H1 (cell line): ENCODE measurements at regions not wholly inside any gene's neighbourhood (a gene's known extent, or its start where the extent isn't known, plus 50 kb on each side); places are given as distances from the start of the nearest gene placed in this dataset.

Experiments used
- BACH1 ChIP-seq: IDR thresholded peaks from 2 replicates; pipeline ENCODE4 v1.6.1; 2012; ENCODE audit warnings: low read length, improper control_type of control experiment
- CBX5 ChIP-seq: fragments of 300-800, 300-1000 bp; sonication (generic); IDR thresholded peaks from 2 replicates; pipeline ENCODE4 v1.7.1; 2016; ENCODE audit warnings: antibody characterized with exemption, low read length, low read depth
- FOSL1 ChIP-seq: IDR thresholded peaks from 2 replicates; pipeline ENCODE4 v1.6.1; 2011; ENCODE audit warnings: mild to moderate bottlenecking, low read depth, low read length, moderate library complexity; ENCODE audit not compliant: insufficient read depth
- GABPA ChIP-seq: IDR thresholded peaks from 2 replicates; pipeline ENCODE4 v1.6.1; 2011; ENCODE audit warnings: mild to moderate bottlenecking, low read length, moderate library complexity, borderline replicate concordance; ENCODE audit not compliant: insufficient read depth
- TCF12 ChIP-seq: IDR thresholded peaks from 2 replicates; pipeline ENCODE4 v1.6.1; 2011; ENCODE audit warnings: low read depth, mild to moderate bottlenecking, low read length
- TF ChIP-seq, protein P1 (sequence below): fragments of 300-600 bp; sonication (generic); IDR thresholded peaks from 2 replicates; pipeline ENCODE4 v1.7.1; 2012; ENCODE audit warnings: low read length, moderate library complexity, mild to moderate bottlenecking, inconsistent platforms; ENCODE audit not compliant: insufficient replicate concordance

DNA sequence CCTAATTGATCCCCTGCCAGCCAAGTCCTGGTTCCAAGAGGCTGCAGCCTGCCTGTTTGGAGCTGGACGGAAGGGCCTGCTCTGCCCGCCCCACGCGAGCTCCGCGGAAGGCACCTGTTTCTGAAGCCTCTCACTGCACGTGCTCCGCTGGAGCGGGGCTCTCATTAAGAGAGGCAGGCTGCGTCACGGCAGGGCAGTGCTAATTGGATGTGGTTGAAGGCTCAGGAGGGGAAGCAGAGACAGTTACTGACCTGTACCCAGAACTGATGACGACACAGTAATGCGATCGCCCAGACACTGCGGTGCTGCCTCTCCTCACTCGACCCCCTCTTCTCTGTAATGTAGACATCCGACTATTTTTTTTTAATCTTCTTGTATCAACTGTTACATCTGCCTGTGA lies 411.1 kb upstream of the MGMT start (continued):
- TF ChIP-seq, protein P1, sequence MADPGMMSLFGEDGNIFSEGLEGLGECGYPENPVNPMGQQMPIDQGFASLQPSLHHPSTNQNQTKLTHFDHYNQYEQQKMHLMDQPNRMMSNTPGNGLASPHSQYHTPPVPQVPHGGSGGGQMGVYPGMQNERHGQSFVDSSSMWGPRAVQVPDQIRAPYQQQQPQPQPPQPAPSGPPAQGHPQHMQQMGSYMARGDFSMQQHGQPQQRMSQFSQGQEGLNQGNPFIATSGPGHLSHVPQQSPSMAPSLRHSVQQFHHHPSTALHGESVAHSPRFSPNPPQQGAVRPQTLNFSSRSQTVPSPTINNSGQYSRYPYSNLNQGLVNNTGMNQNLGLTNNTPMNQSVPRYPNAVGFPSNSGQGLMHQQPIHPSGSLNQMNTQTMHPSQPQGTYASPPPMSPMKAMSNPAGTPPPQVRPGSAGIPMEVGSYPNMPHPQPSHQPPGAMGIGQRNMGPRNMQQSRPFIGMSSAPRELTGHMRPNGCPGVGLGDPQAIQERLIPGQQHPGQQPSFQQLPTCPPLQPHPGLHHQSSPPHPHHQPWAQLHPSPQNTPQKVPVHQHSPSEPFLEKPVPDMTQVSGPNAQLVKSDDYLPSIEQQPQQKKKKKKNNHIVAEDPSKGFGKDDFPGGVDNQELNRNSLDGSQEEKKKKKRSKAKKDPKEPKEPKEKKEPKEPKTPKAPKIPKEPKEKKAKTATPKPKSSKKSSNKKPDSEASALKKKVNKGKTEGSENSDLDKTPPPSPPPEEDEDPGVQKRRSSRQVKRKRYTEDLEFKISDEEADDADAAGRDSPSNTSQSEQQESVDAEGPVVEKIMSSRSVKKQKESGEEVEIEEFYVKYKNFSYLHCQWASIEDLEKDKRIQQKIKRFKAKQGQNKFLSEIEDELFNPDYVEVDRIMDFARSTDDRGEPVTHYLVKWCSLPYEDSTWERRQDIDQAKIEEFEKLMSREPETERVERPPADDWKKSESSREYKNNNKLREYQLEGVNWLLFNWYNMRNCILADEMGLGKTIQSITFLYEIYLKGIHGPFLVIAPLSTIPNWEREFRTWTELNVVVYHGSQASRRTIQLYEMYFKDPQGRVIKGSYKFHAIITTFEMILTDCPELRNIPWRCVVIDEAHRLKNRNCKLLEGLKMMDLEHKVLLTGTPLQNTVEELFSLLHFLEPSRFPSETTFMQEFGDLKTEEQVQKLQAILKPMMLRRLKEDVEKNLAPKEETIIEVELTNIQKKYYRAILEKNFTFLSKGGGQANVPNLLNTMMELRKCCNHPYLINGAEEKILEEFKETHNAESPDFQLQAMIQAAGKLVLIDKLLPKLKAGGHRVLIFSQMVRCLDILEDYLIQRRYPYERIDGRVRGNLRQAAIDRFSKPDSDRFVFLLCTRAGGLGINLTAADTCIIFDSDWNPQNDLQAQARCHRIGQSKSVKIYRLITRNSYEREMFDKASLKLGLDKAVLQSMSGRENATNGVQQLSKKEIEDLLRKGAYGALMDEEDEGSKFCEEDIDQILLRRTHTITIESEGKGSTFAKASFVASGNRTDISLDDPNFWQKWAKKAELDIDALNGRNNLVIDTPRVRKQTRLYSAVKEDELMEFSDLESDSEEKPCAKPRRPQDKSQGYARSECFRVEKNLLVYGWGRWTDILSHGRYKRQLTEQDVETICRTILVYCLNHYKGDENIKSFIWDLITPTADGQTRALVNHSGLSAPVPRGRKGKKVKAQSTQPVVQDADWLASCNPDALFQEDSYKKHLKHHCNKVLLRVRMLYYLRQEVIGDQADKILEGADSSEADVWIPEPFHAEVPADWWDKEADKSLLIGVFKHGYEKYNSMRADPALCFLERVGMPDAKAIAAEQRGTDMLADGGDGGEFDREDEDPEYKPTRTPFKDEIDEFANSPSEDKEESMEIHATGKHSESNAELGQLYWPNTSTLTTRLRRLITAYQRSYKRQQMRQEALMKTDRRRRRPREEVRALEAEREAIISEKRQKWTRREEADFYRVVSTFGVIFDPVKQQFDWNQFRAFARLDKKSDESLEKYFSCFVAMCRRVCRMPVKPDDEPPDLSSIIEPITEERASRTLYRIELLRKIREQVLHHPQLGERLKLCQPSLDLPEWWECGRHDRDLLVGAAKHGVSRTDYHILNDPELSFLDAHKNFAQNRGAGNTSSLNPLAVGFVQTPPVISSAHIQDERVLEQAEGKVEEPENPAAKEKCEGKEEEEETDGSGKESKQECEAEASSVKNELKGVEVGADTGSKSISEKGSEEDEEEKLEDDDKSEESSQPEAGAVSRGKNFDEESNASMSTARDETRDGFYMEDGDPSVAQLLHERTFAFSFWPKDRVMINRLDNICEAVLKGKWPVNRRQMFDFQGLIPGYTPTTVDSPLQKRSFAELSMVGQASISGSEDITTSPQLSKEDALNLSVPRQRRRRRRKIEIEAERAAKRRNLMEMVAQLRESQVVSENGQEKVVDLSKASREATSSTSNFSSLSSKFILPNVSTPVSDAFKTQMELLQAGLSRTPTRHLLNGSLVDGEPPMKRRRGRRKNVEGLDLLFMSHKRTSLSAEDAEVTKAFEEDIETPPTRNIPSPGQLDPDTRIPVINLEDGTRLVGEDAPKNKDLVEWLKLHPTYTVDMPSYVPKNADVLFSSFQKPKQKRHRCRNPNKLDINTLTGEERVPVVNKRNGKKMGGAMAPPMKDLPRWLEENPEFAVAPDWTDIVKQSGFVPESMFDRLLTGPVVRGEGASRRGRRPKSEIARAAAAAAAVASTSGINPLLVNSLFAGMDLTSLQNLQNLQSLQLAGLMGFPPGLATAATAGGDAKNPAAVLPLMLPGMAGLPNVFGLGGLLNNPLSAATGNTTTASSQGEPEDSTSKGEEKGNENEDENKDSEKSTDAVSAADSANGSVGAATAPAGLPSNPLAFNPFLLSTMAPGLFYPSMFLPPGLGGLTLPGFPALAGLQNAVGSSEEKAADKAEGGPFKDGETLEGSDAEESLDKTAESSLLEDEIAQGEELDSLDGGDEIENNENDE, result no peak
- TF ChIP-seq GABPA, result no peak
- TF ChIP-seq BACH1, result no peak
- TF ChIP-seq CBX5, result no peak
- TF ChIP-seq TCF12, result no peak
- TF ChIP-seq FOSL1, result no peak
